ENCODE measurements at regions not wholly inside any gene's neighbourhood (a gene's known extent, or its start where the extent isn't known, plus 50 kb on each side); places are given as distances from the start of the nearest gene placed in this dataset.
"Not testable (repeated sequence)": the region's sequence is repeated elsewhere in the genome, so short reads cannot be mapped to it uniquely, and the experiment has no call there.

DNA sequence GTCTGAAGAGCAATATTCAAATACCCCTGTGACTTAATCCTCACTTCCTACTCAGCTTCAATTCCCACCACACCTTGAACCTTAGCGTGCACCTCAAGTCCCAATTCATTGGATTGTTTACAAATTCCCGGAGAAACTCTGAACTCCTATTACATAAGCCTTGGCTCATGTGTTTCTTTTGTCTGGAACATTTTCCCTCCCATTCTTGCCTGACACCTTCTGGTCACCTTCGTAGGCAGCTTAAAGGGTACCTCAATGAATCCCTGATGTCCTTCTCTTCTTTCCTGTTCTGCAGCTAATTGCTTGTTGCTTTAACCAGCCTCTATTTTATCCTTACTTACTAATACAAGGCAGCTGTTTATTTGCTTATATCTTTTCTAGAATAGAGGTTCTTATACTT lies 85.0 kb upstream of the SEL1L start:
- H3K4me3 ChIP-seq (ENCODE audit: control insufficient read depth, low read depth, low read length) = no peak overlapping the region
- TF ChIP-seq, protein P1, sequence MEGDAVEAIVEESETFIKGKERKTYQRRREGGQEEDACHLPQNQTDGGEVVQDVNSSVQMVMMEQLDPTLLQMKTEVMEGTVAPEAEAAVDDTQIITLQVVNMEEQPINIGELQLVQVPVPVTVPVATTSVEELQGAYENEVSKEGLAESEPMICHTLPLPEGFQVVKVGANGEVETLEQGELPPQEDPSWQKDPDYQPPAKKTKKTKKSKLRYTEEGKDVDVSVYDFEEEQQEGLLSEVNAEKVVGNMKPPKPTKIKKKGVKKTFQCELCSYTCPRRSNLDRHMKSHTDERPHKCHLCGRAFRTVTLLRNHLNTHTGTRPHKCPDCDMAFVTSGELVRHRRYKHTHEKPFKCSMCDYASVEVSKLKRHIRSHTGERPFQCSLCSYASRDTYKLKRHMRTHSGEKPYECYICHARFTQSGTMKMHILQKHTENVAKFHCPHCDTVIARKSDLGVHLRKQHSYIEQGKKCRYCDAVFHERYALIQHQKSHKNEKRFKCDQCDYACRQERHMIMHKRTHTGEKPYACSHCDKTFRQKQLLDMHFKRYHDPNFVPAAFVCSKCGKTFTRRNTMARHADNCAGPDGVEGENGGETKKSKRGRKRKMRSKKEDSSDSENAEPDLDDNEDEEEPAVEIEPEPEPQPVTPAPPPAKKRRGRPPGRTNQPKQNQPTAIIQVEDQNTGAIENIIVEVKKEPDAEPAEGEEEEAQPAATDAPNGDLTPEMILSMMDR (IDR thresholded peaks at IDR 0.05; ENCODE audit: control insufficient read depth, insufficient read depth, low read depth, low read length, missing control alignments) = no peak
- DNase-seq (ENCODE audit: low read depth) = no peak

- no peak overlapping the region for H3K4me3 ChIP-seq (ENCODE audit: control insufficient read depth, low read depth, low read length)
- TF ChIP-seq, protein P1 (IDR thresholded peaks at IDR 0.05; ENCODE audit: control insufficient read depth, insufficient read depth, low read depth, low read length, missing control alignments) = no peak
- no peak for DNase-seq (ENCODE audit: low read depth)
Measured at GRCh38 chr14:81619816-81620215, 86.2 kb upstream of the SEL1L start.

GRCh38 chr14:81623771-81624396 lies 90.2 kb upstream of the SEL1L start:
- DNase-seq (ENCODE audit: low read depth); H3K4me3 ChIP-seq (ENCODE audit: control insufficient read depth, low read depth, low read length): not testable (repeated sequence)

DNA sequence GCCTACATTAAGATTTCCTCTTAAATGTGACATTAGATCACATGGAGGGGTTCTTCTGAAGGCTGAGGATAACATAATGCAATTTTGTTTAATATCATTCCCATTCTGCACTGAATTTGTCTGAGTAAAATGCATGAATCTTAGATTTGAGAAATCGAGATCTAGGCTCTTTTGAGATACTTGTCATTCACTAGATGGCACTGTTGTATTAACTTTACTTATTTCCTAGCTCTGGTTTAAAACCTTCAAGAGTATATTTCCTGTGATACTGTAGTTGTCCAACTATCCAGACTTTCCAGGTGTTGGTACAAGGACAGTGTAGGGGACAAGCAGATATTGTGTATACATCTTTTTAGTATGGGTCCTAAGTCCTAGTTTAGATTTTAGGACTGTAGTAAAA lies 91.7 kb upstream of the SEL1L start:
- DNase-seq (ENCODE audit: low read depth) = no peak
- TF ChIP-seq, protein P1 (IDR thresholded peaks at IDR 0.05; ENCODE audit: control insufficient read depth, insufficient read depth, low read depth, low read length, missing control alignments) = no peak
- no peak overlapping the region for H3K4me3 ChIP-seq (ENCODE audit: control insufficient read depth, low read depth, low read length)

- TF ChIP-seq, protein P1 (IDR thresholded peaks at IDR 0.05; ENCODE audit: control insufficient read depth, insufficient read depth, low read depth, low read length, missing control alignments) = no peak
- H3K4me3 ChIP-seq (ENCODE audit: control insufficient read depth, low read depth, low read length) = no peak overlapping the region
- DNase-seq (ENCODE audit: low read depth) = no peak
Measured at GRCh38 chr14:81632157-81632556, 98.5 kb upstream of the SEL1L start.

- no peak for DNase-seq (ENCODE audit: low read depth)
- TF ChIP-seq, protein P1 (IDR thresholded peaks at IDR 0.05; ENCODE audit: control insufficient read depth, insufficient read depth, low read depth, low read length, missing control alignments) = no peak
- no peak overlapping the region for H3K4me3 ChIP-seq (ENCODE audit: control insufficient read depth, low read depth, low read length)
Measured at GRCh38 chr14:81633496-81633895, 99.8 kb upstream of the SEL1L start.

- no peak for DNase-seq (ENCODE audit: low read depth)
- no peak overlapping the region for H3K4me3 ChIP-seq (ENCODE audit: control insufficient read depth, low read depth, low read length)
- TF ChIP-seq, protein P1 (IDR thresholded peaks at IDR 0.05; ENCODE audit: control insufficient read depth, insufficient read depth, low read depth, low read length, missing control alignments) = no peak
Measured at GRCh38 chr14:81637639-81638038, 104.0 kb upstream of the SEL1L start.
